NT2/D1 (cell line): ENCODE measurements at regions not wholly inside any gene's neighbourhood (a gene's known extent, or its start where the extent isn't known, plus 50 kb on each side); places are given as distances from the start of the nearest gene placed in this dataset.

Experiments used
- DNase-seq: peaks from one replicate; pipeline ENCODE4 v3.0.0-alpha.2; 2011; ENCODE audit warnings: low read depth, low spot score
- H3K27me3 ChIP-seq: 2 replicates; pipeline ENCODE4 v1.6.0; 2011; ENCODE audit warnings: mild to moderate bottlenecking; ENCODE audit not compliant: insufficient read length, insufficient read depth
- H3K36me3 ChIP-seq: 2 replicates; pipeline ENCODE4 v1.6.1; 2011; ENCODE audit warnings: mild to moderate bottlenecking, low read length, mixed read lengths; ENCODE audit not compliant: insufficient read depth, insufficient read length
- H3K4me1 ChIP-seq: 2 replicates; pipeline ENCODE4 v1.5.1; 2011; ENCODE audit not compliant: insufficient read depth, insufficient read length
- H3K4me3 ChIP-seq: 2 replicates; pipeline ENCODE4 v1.5.1; 2011; ENCODE audit warnings: low read depth; ENCODE audit not compliant: insufficient read length
- H3K9ac ChIP-seq: 2 replicates; pipeline ENCODE4 v1.6.0; 2011; ENCODE audit warnings: low read depth; ENCODE audit not compliant: insufficient read length
- H3K9me3 ChIP-seq: 2 replicates; pipeline ENCODE4 v1.5.1; 2011; ENCODE audit warnings: mild to moderate bottlenecking, low read length; ENCODE audit not compliant: insufficient read depth
- SUZ12 ChIP-seq: IDR thresholded peaks from 2 replicates; pipeline ENCODE4 v1.6.1; 2011; ENCODE audit not compliant: insufficient read length, insufficient read depth; ENCODE audit errors: extremely low read depth
- YY1 ChIP-seq: IDR thresholded peaks from 2 replicates; pipeline ENCODE4 v1.6.1; 2011; ENCODE audit not compliant: insufficient read length, insufficient read depth
- ZNF274 ChIP-seq: IDR thresholded peaks from 2 replicates; pipeline ENCODE4 v1.6.1; 2011; ENCODE audit warnings: mild to moderate bottlenecking, low read depth, low read length

- no peaks in the 10 kb centered on the region for H3K9me3 ChIP-seq
- H3K4me3 ChIP-seq, result no peak overlapping the region
- no peak for TF ChIP-seq SUZ12
- TF ChIP-seq YY1, result no peak
- no peak for TF ChIP-seq ZNF274
- H3K9ac ChIP-seq, result no peak overlapping the region
- no peaks in the 10 kb centered on the region for H3K27me3 ChIP-seq
- no peaks in the 10 kb centered on the region for H3K4me1 ChIP-seq
- H3K36me3 ChIP-seq, result no peaks in the 10 kb centered on the region
- no peak for DNase-seq
Observed at GRCh38 chr15:47360305-47360704, 357.0 kb upstream of the SEMA6D start.

GRCh38 chr15:47362118-47362905 is 355.0 kb upstream of the SEMA6D start:
- Histone ChIP-seq H3K4me3 (no peak overlapping the region), H3K4me1 (no peaks in the 10 kb centered on the region), H3K27me3 (no peaks in the 10 kb centered on the region), H3K9ac (no peak overlapping the region), H3K36me3 (no peaks in the 10 kb centered on the region), H3K9me3 (no peaks in the 10 kb centered on the region)
- TF ChIP-seq ZNF274 (no peak), SUZ12 (no peak), YY1 (no peak)
- no peak for DNase-seq

GRCh38 chr15:47363653-47364052 is 353.7 kb upstream of the SEMA6D start:
- Histone ChIP-seq H3K36me3 (no peaks in the 10 kb centered on the region), H3K27me3 (no peaks in the 10 kb centered on the region), H3K9me3 (no peaks in the 10 kb centered on the region), H3K4me1 (no peaks in the 10 kb centered on the region), H3K4me3 (no peak overlapping the region), H3K9ac (no peak overlapping the region)
- no peak for TF ChIP-seq SUZ12
- TF ChIP-seq ZNF274, result no peak
- no peak for TF ChIP-seq YY1
- DNase-seq, result no peak

DNA sequence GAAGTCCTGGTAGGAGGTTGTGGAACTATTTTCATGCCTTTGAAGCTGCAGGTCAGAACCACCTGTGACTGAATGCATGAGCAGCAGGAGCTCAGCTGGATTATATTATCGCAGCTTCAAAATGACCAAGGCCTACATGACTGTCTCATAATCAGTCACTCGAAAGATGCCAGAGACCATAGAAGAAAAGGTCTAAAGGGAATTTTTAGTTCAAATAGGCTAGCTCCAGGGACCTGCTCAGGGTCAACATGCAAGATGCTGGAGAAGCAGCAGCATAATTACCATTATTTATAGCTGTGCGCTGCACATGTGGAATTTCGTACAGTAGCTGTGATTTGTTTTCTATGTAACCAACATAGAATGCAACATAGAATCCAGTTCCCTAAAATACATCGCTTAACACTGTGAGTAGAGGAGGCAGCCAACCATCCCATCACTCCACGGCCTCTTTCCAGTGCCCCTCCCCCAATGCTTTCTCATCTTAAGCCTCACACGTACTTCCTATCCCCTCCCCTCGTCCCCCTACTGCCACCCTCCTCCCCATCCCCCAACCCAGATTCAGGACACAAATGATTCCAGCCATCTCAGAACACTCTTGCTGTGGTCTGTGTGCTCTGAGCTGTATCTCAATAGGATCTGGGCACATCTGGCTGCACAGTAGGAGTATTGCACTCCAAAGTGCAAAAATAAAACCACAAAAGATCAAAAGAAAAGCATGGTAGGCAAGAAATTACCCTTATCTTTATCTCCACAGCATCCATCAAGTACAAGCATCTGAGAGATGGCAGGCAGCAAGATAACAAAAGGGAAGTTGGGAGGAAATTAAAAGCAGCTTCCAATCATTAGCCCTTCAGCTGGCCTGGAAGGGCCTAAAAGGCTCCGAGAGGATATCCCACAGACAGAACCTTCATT is 352.8 kb upstream of the SEMA6D start:
- Histone ChIP-seq H3K9ac (no peak overlapping the region), H3K9me3 (no peaks in the 10 kb centered on the region), H3K4me1 (no peaks in the 10 kb centered on the region), H3K4me3 (no peak overlapping the region), H3K27me3 (no peaks in the 10 kb centered on the region), H3K36me3 (no peaks in the 10 kb centered on the region)
- TF ChIP-seq YY1, result no peak
- TF ChIP-seq SUZ12, result no peak
- no peak for TF ChIP-seq ZNF274
- DNase-seq, result no peak

DNA sequence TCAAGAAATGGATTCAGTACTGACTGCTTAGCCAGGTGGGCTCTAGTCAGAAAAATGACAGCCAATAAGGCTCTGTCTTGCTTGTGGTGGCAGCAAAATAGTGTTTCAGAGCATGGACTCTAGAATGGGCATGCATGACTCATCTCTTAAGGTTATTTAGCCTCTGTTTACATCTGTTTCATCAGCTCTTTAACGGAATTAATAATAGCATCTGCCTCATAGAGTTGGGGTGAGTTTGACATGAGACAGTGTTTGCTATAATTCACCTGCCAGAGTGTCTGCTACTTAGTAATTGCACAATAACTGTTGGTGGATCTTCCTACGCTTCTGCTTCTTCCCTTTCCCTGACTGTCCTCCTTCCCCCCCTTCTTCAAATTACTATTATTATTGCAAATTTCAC is 350.4 kb upstream of the SEMA6D start:
- no peaks in the 10 kb centered on the region for H3K27me3 ChIP-seq
- no peak overlapping the region for H3K9ac ChIP-seq
- no peak overlapping the region for H3K4me3 ChIP-seq
- no peaks in the 10 kb centered on the region for H3K9me3 ChIP-seq
- no peaks in the 10 kb centered on the region for H3K36me3 ChIP-seq
- TF ChIP-seq YY1 (no peak), SUZ12 (no peak), ZNF274 (no peak)
- H3K4me1 ChIP-seq, result no peaks in the 10 kb centered on the region
- DNase-seq, result no peak

DNA sequence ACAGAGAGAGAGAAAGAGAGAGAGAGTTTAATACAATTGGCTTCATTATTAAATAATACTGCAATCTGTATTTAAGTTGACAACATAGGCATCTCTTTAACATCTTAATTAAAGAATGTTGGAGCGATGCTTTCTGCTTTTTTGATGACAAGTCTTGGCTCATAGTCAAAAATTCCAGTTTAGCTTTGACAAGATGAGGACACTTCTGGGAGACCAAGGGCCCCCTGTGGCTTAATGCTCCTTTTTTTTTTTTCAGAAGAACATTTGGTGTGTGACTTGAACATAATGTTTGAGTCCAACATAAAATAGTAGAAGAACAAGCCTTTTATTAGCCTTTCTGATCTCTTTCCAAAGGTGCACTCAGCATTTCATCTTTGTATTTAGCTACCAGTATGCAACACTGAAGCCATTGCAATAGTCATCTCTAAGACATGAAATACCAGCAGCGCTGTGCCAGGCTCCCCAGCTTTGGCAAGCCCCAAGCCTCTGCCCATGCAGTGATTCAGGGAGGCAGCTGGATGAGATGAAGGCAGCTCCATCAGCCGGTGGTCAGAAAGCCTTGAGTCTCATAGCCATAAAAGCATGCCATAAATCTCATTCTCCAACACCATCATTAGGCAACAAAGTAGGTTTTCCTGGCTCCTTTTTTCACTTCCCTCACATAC is 349.4 kb upstream of the SEMA6D start:
- no peak for DNase-seq

More for the DNA sequence above, 349.4 kb upstream of the SEMA6D start:
- H3K4me1 ChIP-seq, result no peaks in the 10 kb centered on the region
- H3K4me3 ChIP-seq, result no peak overlapping the region
- H3K9me3 ChIP-seq, result no peaks in the 10 kb centered on the region
- no peaks in the 10 kb centered on the region for H3K36me3 ChIP-seq
- TF ChIP-seq SUZ12 (no peak), ZNF274 (no peak), YY1 (no peak)
- no peaks in the 10 kb centered on the region for H3K27me3 ChIP-seq
- H3K9ac ChIP-seq, result no peak overlapping the region
